Heart left ventricle (tissue), 13 donors: ENCODE measurements at regions not wholly inside any gene's neighbourhood (a gene's known extent, or its start where the extent isn't known, plus 50 kb on each side); places are given as distances from the start of the nearest gene placed in this dataset.

Source experiments
- POLR2A ChIP-seq, 2 donors: fragments of 450-650 bp; IDR thresholded peaks; one replicate each; pipeline ENCODE4 v1.6.1; 2017; ENCODE audit warnings: antibody characterized with exemption in 2 of 2, mild to moderate bottlenecking in 2 of 2, moderate library complexity in 2 of 2
- TF ChIP-seq, protein P1 (sequence below), 12 donors: fragments of 200-600 bp; sonication (generic) in 4 of 12; IDR thresholded peaks; one replicate each; pipeline versions ENCODE4 v1.5.0 to v1.8.0; 2018 to 2022; ENCODE audit warnings: antibody characterized with exemption in 12 of 12, mild to moderate bottlenecking in 5 of 12
- donor health status: ischemic (EF 13 %, LVEDD 7.1; RV severe dilation, severe dysfunction).
- donor health status: DM: no; HTN: yes; CAD: no.
- donor health status: DM: no; HTN: no; CAD: no.
- donor health status: ischemic (EF 25% LVEDD 6.9; RV normal size, moderate dysfunction).
- donor health status: ischemic (EF 25% LVEDD 5.7; RV mildly dilated, moderate dysfunction).
- donor health status: ischemic (EF 35%, LVEDD 5.7; RV mildly dilated, moderate dysfunction).
- donor health status: nonischemic (EF 11% LVEDD 7.7; RV severe dilation, severe dysfunction).
- donor health status: DM: yes; HTN: yes; CAD: no.
- donor health status: PGD.
- donor health status: ischemic (EF 29% LVEDD 5.4; RV normal size, mild dysfunction).
- donor health status: nonischemic (EF 23%, LVEDD 6.1; RV moderate dilation, normal function).

DNA sequence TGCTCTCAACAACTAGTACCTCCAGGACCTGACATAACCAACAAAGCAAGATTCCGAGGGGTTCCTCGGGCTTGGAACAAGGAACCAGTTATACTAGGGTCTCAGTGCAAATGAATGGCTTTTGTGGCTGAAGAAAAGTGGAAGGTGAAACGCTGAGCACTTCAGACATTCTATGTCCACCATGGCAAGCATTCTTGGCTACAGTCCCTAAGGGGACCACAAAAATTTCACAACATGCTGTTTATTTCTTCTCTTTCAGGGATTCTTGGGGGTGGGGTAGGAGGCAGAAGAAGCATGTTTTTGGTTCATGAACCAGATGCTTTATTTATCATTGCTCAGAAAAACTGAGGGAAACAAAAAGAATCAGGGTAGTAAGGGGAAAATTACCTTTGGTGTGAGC, 479.9 kb upstream of the CDH11 start:
- no peak for TF ChIP-seq POLR2A (IDR thresholded peaks at IDR 0.05)
- TF ChIP-seq, protein P1, sequence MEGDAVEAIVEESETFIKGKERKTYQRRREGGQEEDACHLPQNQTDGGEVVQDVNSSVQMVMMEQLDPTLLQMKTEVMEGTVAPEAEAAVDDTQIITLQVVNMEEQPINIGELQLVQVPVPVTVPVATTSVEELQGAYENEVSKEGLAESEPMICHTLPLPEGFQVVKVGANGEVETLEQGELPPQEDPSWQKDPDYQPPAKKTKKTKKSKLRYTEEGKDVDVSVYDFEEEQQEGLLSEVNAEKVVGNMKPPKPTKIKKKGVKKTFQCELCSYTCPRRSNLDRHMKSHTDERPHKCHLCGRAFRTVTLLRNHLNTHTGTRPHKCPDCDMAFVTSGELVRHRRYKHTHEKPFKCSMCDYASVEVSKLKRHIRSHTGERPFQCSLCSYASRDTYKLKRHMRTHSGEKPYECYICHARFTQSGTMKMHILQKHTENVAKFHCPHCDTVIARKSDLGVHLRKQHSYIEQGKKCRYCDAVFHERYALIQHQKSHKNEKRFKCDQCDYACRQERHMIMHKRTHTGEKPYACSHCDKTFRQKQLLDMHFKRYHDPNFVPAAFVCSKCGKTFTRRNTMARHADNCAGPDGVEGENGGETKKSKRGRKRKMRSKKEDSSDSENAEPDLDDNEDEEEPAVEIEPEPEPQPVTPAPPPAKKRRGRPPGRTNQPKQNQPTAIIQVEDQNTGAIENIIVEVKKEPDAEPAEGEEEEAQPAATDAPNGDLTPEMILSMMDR (IDR thresholded peaks at IDR 0.05), result no peak
